IMR-90 (cell line): ENCODE measurements at regions not wholly inside any gene's neighbourhood (a gene's known extent, or its start where the extent isn't known, plus 50 kb on each side); places are given as distances from the start of the nearest gene placed in this dataset.

ENCODE experiments used
- ATAC-seq: fragments of 200-7000 bp; cut with Tn5 transposase; 2 replicates; pipeline ENCODE4 v1.9.1; 2020; ENCODE audit warnings: low read depth, mild to moderate bottlenecking, moderate library complexity
- BruUV-seq: library from RNA; stranded (reverse); fragments of 400-500 nt; replicated peaks from 2 replicates; lab custom pipeline; 2021; lab: Mats Ljungman, UMichigan
- CTCF ChIA-PET: fragments of 300-600 bp; formaldehyde crosslinking; extraction: SDS; loops from one replicate; lab custom pipeline; 2021; ENCODE audit warnings: antibody characterized with exemption; lab: Yijun Ruan, JAX
- POLR2A ChIA-PET: fragments of 300-600 bp; sonication (Branson Sonifier 250); formaldehyde crosslinking; loops from one replicate; lab custom pipeline; 2022; ENCODE audit warnings: antibody characterized with exemption; ENCODE audit not compliant: unreplicated experiment; lab: Charles Lee
- DNase-seq: peaks from one replicate; pipeline ENCODE4 v3.0.0; 2013
- H2AFZ ChIP-seq: replicated peaks from 2 replicates; pipeline ENCODE3; 2013; ENCODE audit warnings: low read length, mild to moderate bottlenecking; ENCODE audit not compliant: poor library complexity
- H2AK5ac ChIP-seq: 2 replicates; pipeline ENCODE4 v1.6.1; 2013; ENCODE audit warnings: low read depth, low read length, inconsistent platforms
- H2AK9ac ChIP-seq: replicated peaks from 2 replicates; pipeline ENCODE3; 2013; ENCODE audit warnings: mild to moderate bottlenecking, low read depth, low read length, moderate library complexity; ENCODE audit not compliant: poor library complexity
- H2BK120ac ChIP-seq: 2 replicates; pipeline ENCODE4 v1.6.1; 2013; ENCODE audit warnings: low read depth, low read length, inconsistent platforms
- H2BK15ac ChIP-seq: 3 replicates; pipeline ENCODE4 v1.6.1; 2013; ENCODE audit warnings: low read depth, low read length, inconsistent platforms
- H2BK20ac ChIP-seq: 2 replicates; pipeline ENCODE4 v1.6.1; 2013; ENCODE audit warnings: low read depth, mild to moderate bottlenecking, inconsistent platforms, low read length, moderate library complexity
- H2BK5ac ChIP-seq: 2 replicates; pipeline ENCODE4 v1.6.1; 2013; ENCODE audit warnings: mild to moderate bottlenecking, low read depth, low read length, inconsistent platforms; ENCODE audit not compliant: poor library complexity, severe bottlenecking
- H3K14ac ChIP-seq: replicated peaks from 2 replicates; pipeline ENCODE4 v1.6.1; 2013; ENCODE audit warnings: low read depth, low read length, inconsistent platforms
- H3K18ac ChIP-seq: 2 replicates; pipeline ENCODE4 v1.6.1; 2013; ENCODE audit warnings: low read depth, low read length, control low read depth
- H3K23ac ChIP-seq: 2 replicates; pipeline ENCODE4 v1.6.1; 2013; ENCODE audit warnings: low read depth, low read length, inconsistent platforms
- H3K27ac ChIP-seq: 2 replicates; pipeline ENCODE4 v1.5.1; 2013; ENCODE audit warnings: mild to moderate bottlenecking, control low read depth, low read length; ENCODE audit not compliant: insufficient read depth
- H3K27me3 ChIP-seq: 2 replicates; pipeline ENCODE4 v1.6.1; 2013; ENCODE audit warnings: low read length; ENCODE audit not compliant: control insufficient read depth, insufficient read depth
- H3K36me3 ChIP-seq: 2 replicates; pipeline ENCODE4 v1.6.1; 2013; ENCODE audit warnings: low read length, mixed read lengths; ENCODE audit not compliant: control insufficient read depth, insufficient read depth
- H3K4ac ChIP-seq: 2 replicates; pipeline ENCODE4 v1.6.1; 2013; ENCODE audit warnings: low read depth, low read length, inconsistent platforms
- H3K4me1 ChIP-seq: 2 replicates; pipeline ENCODE4 v1.6.1; 2013; ENCODE audit warnings: low read length, mixed read lengths; ENCODE audit not compliant: control insufficient read depth, insufficient read depth
- H3K4me2 ChIP-seq: 2 replicates; pipeline ENCODE4 v1.6.1; 2013; ENCODE audit warnings: low read depth, mild to moderate bottlenecking, control low read depth, low read length, moderate library complexity
- H3K4me3 ChIP-seq: 2 replicates; pipeline ENCODE4 v1.5.1; 2013; ENCODE audit warnings: low read depth, mild to moderate bottlenecking, control low read depth, low read length, moderate library complexity; ENCODE audit not compliant: insufficient read depth
- H3K56ac ChIP-seq: 2 replicates; pipeline ENCODE4 v1.6.1; 2013; ENCODE audit warnings: low read length, inconsistent platforms; ENCODE audit not compliant: insufficient read depth; ENCODE audit errors: extremely low read depth
- H3K79me1 ChIP-seq, 2 experiments: 2 replicates each; pipeline ENCODE4 v1.6.1; 2013; ENCODE audit warnings: low read length in 2 of 2, inconsistent platforms in 1 of 2, low read depth in 1 of 2
- H3K9ac ChIP-seq: 2 replicates; pipeline ENCODE4 v1.6.1; 2013; ENCODE audit warnings: low read depth, low read length, control low read depth
- H3K9me1 ChIP-seq: 2 replicates; pipeline ENCODE4 v1.6.1; 2013; ENCODE audit warnings: low read length, inconsistent platforms; ENCODE audit not compliant: insufficient read depth
- H3K9me3 ChIP-seq: 2 replicates; pipeline ENCODE4 v1.6.1; 2013; ENCODE audit warnings: low read length; ENCODE audit not compliant: control insufficient read depth, insufficient read depth
- H4K20me1 ChIP-seq: 2 replicates; pipeline ENCODE4 v1.6.1; 2013; ENCODE audit warnings: low read length, inconsistent platforms; ENCODE audit not compliant: insufficient read depth
- H4K5ac ChIP-seq: 2 replicates; pipeline ENCODE4 v1.6.1; 2013; ENCODE audit warnings: mild to moderate bottlenecking, low read depth, low read length, control low read depth
- H4K8ac ChIP-seq, 2 experiments: 2 replicates each; pipeline ENCODE4 v1.6.1; 2013; ENCODE audit warnings: low read depth in 2 of 2, low read length in 2 of 2, control low read depth in 1 of 2, inconsistent platforms in 1 of 2
- H4K91ac ChIP-seq: 2 replicates; pipeline ENCODE4 v1.6.1; 2013; ENCODE audit warnings: low read depth, low read length, inconsistent platforms; ENCODE audit not compliant: insufficient read depth
- BHLHE40 ChIP-seq: fragments of 150-350 bp; IDR thresholded peaks from 2 replicates; pipeline ENCODE4 v1.6.1; 2016; ENCODE audit warnings: mild to moderate bottlenecking, low read depth, low read length
- CEBPB ChIP-seq: IDR thresholded peaks from 2 replicates; pipeline ENCODE4 v1.6.1; 2012; ENCODE audit warnings: low read depth, low read length, improper control_type of control experiment
- CHD1 ChIP-seq: IDR thresholded peaks from 2 replicates; pipeline ENCODE4 v1.6.1; 2012; ENCODE audit warnings: low read depth, low read length, improper control_type of control experiment
- FOS ChIP-seq: fragments of 150-350 bp; IDR thresholded peaks from 2 replicates; pipeline ENCODE4 v1.6.1; 2016; ENCODE audit warnings: low read depth, low read length
- MAFK ChIP-seq: IDR thresholded peaks from 2 replicates; pipeline ENCODE4 v1.6.1; 2012; ENCODE audit warnings: low read depth, low read length, improper control_type of control experiment
- MAZ ChIP-seq: IDR thresholded peaks from 2 replicates; pipeline ENCODE4 v1.6.1; 2012; ENCODE audit warnings: low read depth, mild to moderate bottlenecking, low read length, improper control_type of control experiment, moderate library complexity, borderline replicate concordance
- MXI1 ChIP-seq: IDR thresholded peaks from 2 replicates; pipeline ENCODE4 v1.6.1; 2012; ENCODE audit warnings: low read depth, mild to moderate bottlenecking, low read length, moderate library complexity, borderline replicate concordance
- NFE2L2 ChIP-seq: fragments of 150-350 bp; IDR thresholded peaks from 2 replicates; pipeline ENCODE4 v1.6.1; 2016; ENCODE audit warnings: low read depth, mild to moderate bottlenecking, low read length
- POLR2A ChIP-seq: IDR thresholded peaks from 2 replicates; pipeline ENCODE4 v1.6.1; 2012; ENCODE audit warnings: mild to moderate bottlenecking, low read depth, low read length
- RAD21 ChIP-seq: IDR thresholded peaks from 2 replicates; pipeline ENCODE4 v1.6.1; 2012; ENCODE audit warnings: low read length, improper control_type of control experiment
- RCOR1 ChIP-seq: IDR thresholded peaks from 2 replicates; pipeline ENCODE4 v1.6.1; 2012; ENCODE audit warnings: mild to moderate bottlenecking, low read length, improper control_type of control experiment; ENCODE audit not compliant: insufficient replicate concordance
- RFX5 ChIP-seq: IDR thresholded peaks from 2 replicates; pipeline ENCODE4 v1.8.0; 2012; ENCODE audit warnings: low read depth, mild to moderate bottlenecking, low read length, moderate library complexity
- SMC3 ChIP-seq: fragments of 150-350 bp; IDR thresholded peaks from 2 replicates; pipeline ENCODE4 v1.6.1; 2016; ENCODE audit warnings: low read depth, mild to moderate bottlenecking, antibody characterized with exemption, low read length, moderate library complexity
- USF2 ChIP-seq: fragments of 150-350 bp; IDR thresholded peaks from 2 replicates; pipeline ENCODE4 v1.6.1; 2017; ENCODE audit warnings: mild to moderate bottlenecking, antibody characterized with exemption, low read length, low read depth
- WGBS, 2 experiments: methylation state at CpG; one replicate each; pipeline versions ENCODE4 v1.1.5 to v1.1.7; 2013; ENCODE audit warnings: missing lambda C conversion rate in 2 of 2; ENCODE audit not compliant: insufficient read length in 1 of 2; ENCODE audit errors: extremely low coverage in 2 of 2; 5-methylcytosine and 5-hydroxymethylcytosine counted together
- dilution Hi-C: fragments of 300-500 bp; cut with HindIII; formaldehyde crosslinking; loops from one replicate; pipeline ENCODE4 v1.14.3; 2018; ENCODE audit warnings: low sequenced_read_pairs; ENCODE audit not compliant: unreplicated experiment
- in situ Hi-C: fragments of 300-500 bp; cut with MboI; formaldehyde crosslinking; loops from 3 replicates; pipeline ENCODE4 v1.14.3; 2019; ENCODE audit warnings: low sequenced_read_pairs, inconsistent platforms, mixed read lengths
- intact Hi-C: fragments of 100-400 bp; cut with micrococcal nuclease; formaldehyde crosslinking; loops from 2 replicates; pipeline ENCODE4 v1.10.0; 2022

GRCh38 chr5:142208777-142209312 is 100.3 kb downstream of the NDFIP1 start:
- Histone ChIP-seq H3K79me1 (no peaks in the 10 kb centered on the region), H2BK15ac (no peak overlapping the region), H3K9ac (no peak overlapping the region), H2BK20ac (no peak overlapping the region), H3K4me3 (no peak overlapping the region), H3K18ac (no peak overlapping the region), H3K27me3 (no peaks in the 10 kb centered on the region), H3K4me2 (no peak overlapping the region), H3K23ac (no peak overlapping the region), H2AK9ac (no peak overlapping the region), H4K20me1 (no peaks in the 10 kb centered on the region), H4K8ac (no peak overlapping the region), H3K14ac (no peak overlapping the region), H4K91ac (no peak overlapping the region), H2BK120ac (no peak overlapping the region), H3K56ac (no peak overlapping the region), H3K9me1 (no peaks in the 10 kb centered on the region; the same call in 1 of the 2 replicates), H3K36me3 (no peaks in the 10 kb centered on the region), H2AFZ (no peak overlapping the region), H2BK5ac (no peak overlapping the region), H3K4ac (no peak overlapping the region), H3K4me1 (no peaks in the 10 kb centered on the region), H3K27ac (no peak overlapping the region), H3K9me3 (no peaks in the 10 kb centered on the region), H2AK5ac (no peak overlapping the region), H4K5ac (no peak overlapping the region)
- intact Hi-C loops (no loop called here), in situ Hi-C loops (no loop called here), dilution Hi-C loops (no loop called here)
- no TSS peak for BruUV-seq
- POLR2A ChIA-PET, result no interaction called here
- no peak for DNase-seq
- CTCF ChIA-PET, result interaction anchor here (1.8 kb wide), 1 partner anchor 12 kb away, joined by 4 read pairs; no protein-coding TSS in a partner anchor
- ATAC-seq, result no peak
- WGBS, 2 experiments, result no CpG with 5 or more reads among the region's 8 CpGs
- TF ChIP-seq POLR2A, result no peak
- TF ChIP-seq FOS, result no peak
- no peak for TF ChIP-seq RFX5
- no peak for TF ChIP-seq RAD21
- no peak for TF ChIP-seq RCOR1
- no peak for TF ChIP-seq MAFK
- TF ChIP-seq MXI1, result no peak
- no peak for TF ChIP-seq BHLHE40
- no peak for TF ChIP-seq SMC3
- TF ChIP-seq USF2, result no peak
- TF ChIP-seq CHD1, result no peak
- no peak for TF ChIP-seq NFE2L2
- no peak for TF ChIP-seq MAZ
- no peak for TF ChIP-seq CEBPB
